HG02852 (cell line): ENCODE measurements at regions not wholly inside any gene's neighbourhood (a gene's known extent, or its start where the extent isn't known, plus 50 kb on each side); places are given as distances from the start of the nearest gene placed in this dataset.
"Not testable (repeated sequence)": the region's sequence is repeated elsewhere in the genome, so short reads cannot be mapped to it uniquely, and the experiment has no call there.

Experiments used
- ATAC-seq: cut with Tn5 transposase; IDR thresholded peaks from one replicate; pipeline ENCODE4 v1.9.1; 2021; ENCODE audit warnings: mild to moderate bottlenecking, moderate library complexity; ENCODE audit not compliant: unreplicated experiment

- ATAC-seq, result no peak
These were observed 52.7 kb upstream of the ZNF469 start for GRCh38 chr16:88329726-88330700.

- ATAC-seq, result no peak
These were observed 51.5 kb upstream of the ZNF469 start for GRCh38 chr16:88330971-88331890.

- ATAC-seq, result no peak
These were observed 50.5 kb upstream of the ZNF469 start for GRCh38 chr16:88331989-88332920.

- ATAC-seq, result not testable (repeated sequence)
These were observed 49.6 kb upstream of the ZNF469 start for GRCh38 chr16:88332921-88333825.
